Erythroblast (primary cell): ENCODE measurements at regions not wholly inside any gene's neighbourhood (a gene's known extent, or its start where the extent isn't known, plus 50 kb on each side); places are given as distances from the start of the nearest gene placed in this dataset.

Experiments
- GATA1 ChIP-seq: IDR thresholded peaks from 2 replicates; pipeline ENCODE4 v1.6.1; 2011; ENCODE audit warnings: low read depth, mild to moderate bottlenecking, control low read depth, low read length, moderate library complexity
- POLR2A ChIP-seq: IDR thresholded peaks from 2 replicates; pipeline ENCODE4 v1.6.1; 2011; ENCODE audit warnings: mild to moderate bottlenecking, low read length

DNA sequence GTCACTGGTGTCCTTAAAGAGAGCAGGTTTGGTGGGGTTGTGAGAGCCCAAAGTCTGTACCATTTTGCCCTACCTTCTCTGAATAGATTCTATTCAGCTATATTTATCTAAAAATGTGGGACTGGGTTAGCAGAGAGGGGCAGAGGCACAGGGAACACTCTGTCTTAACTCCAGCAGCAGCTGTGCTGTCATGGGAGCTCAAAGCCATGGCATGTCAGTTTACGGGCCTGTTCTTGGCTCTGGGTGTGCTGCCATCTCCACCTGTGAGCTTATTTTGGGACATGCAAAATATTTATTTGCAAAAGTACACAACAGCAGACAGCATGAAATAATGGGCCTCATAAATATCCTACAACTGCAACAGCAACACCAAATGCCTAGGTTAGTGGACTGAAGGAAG lies 129.6 kb upstream of the KCTD1 start:
- no peak for TF ChIP-seq POLR2A
- TF ChIP-seq GATA1: no peak
